ENCODE measurements at regions not wholly inside any gene's neighbourhood (a gene's known extent, or its start where the extent isn't known, plus 50 kb on each side); places are given as distances from the start of the nearest gene placed in this dataset.
"Not testable (repeated sequence)": the region's sequence is repeated elsewhere in the genome, so short reads cannot be mapped to it uniquely, and the experiment has no call there.

- DNase-seq: no peak
These were observed 242.8 kb upstream of the RBMS1 start for GRCh38 chr2:160736148-160737028.

- DNase-seq: no peak
These were observed 243.6 kb upstream of the RBMS1 start for GRCh38 chr2:160737247-160737646.

GRCh38 chr2:160741271-160741670, 247.7 kb upstream of the RBMS1 start:
- no peak for DNase-seq

- DNase-seq: no peak
These were observed 248.2 kb upstream of the RBMS1 start for GRCh38 chr2:160741815-160742214.

- DNase-seq: no peak
These were observed 249.1 kb upstream of the RBMS1 start for GRCh38 chr2:160742667-160743066.

GRCh38 chr2:160747501-160748170, 254.0 kb upstream of the RBMS1 start:
- DNase-seq: no peak

GRCh38 chr2:160751021-160751420, 257.4 kb upstream of the RBMS1 start:
- DNase-seq: no peak

GRCh38 chr2:160752475-160753330, 259.1 kb upstream of the RBMS1 start:
- no peak for DNase-seq

GRCh38 chr2:160753331-160753654, 259.7 kb upstream of the RBMS1 start:
- DNase-seq: no peak

- DNase-seq: no peak
These were observed 260.4 kb upstream of the RBMS1 start for GRCh38 chr2:160753960-160754359.

GRCh38 chr2:160756481-160756880, 262.9 kb upstream of the RBMS1 start:
- no peak for DNase-seq

- not testable (repeated sequence) for DNase-seq
These were observed 269.0 kb upstream of the RBMS1 start for GRCh38 chr2:160762493-160763128.

GRCh38 chr2:160783474-160783873, 289.9 kb upstream of the RBMS1 start:
- no peak for DNase-seq

GRCh38 chr2:160784034-160784433, 290.4 kb upstream of the RBMS1 start:
- peak; percentile 11 for DNase-seq

GRCh38 chr2:160790738-160791137, 297.1 kb upstream of the RBMS1 start:
- no peak for DNase-seq

- DNase-seq: no peak
These were observed 298.3 kb upstream of the RBMS1 start for GRCh38 chr2:160791884-160792283.

- DNase-seq: no peak
These were observed 299.2 kb upstream of the RBMS1 start for GRCh38 chr2:160792837-160793236.

- no peak for DNase-seq
These were observed 301.3 kb upstream of the RBMS1 start for GRCh38 chr2:160794926-160795325.

GRCh38 chr2:160803881-160804280, 310.3 kb upstream of the RBMS1 start:
- DNase-seq: no peak

GRCh38 chr2:160810406-160810805, 316.8 kb upstream of the RBMS1 start:
- no peak for DNase-seq

GRCh38 chr2:160812830-160813505, 319.4 kb upstream of the RBMS1 start:
- DNase-seq: no peak

- no peak for DNase-seq
These were observed 319.9 kb upstream of the RBMS1 start for GRCh38 chr2:160813506-160813858.

Measured in RPMI8226 (cell line).